NCI-H2107 (cell line): ENCODE measurements at regions not wholly inside any gene's neighbourhood (a gene's known extent, or its start where the extent isn't known, plus 50 kb on each side); places are given as distances from the start of the nearest gene placed in this dataset.

ENCODE experiments used
- DNase-seq: peaks from one replicate; lab custom pipeline; 2025; lab: John Stamatoyannopoulos, UW

GRCh38 chr13:30845297-30846214, 60.5 kb upstream of the MEDAG start:
- DNase-seq: no peak

GRCh38 chr13:30846311-30846710, 59.8 kb upstream of the MEDAG start:
- no peak for DNase-seq

DNA sequence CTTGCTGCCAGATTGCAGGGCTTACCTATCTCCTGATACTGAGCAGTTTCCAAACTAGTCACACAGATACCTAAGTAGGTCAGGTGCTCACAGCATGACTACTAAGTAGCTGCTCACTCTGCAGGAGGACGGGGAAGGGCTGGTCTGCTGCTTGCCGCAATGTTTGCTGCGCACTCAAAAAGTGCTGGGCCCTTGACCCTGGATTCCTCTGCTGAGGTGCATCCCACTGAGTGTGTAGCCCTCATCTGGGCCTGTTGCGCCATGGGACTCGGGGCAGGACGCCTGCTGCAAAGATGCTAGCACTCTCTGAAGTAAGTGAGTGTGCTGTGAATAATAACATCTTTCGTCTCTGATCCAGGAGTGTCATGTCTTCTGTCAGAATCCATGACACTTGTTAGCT, 59.2 kb upstream of the MEDAG start:
- no peak for DNase-seq

DNA sequence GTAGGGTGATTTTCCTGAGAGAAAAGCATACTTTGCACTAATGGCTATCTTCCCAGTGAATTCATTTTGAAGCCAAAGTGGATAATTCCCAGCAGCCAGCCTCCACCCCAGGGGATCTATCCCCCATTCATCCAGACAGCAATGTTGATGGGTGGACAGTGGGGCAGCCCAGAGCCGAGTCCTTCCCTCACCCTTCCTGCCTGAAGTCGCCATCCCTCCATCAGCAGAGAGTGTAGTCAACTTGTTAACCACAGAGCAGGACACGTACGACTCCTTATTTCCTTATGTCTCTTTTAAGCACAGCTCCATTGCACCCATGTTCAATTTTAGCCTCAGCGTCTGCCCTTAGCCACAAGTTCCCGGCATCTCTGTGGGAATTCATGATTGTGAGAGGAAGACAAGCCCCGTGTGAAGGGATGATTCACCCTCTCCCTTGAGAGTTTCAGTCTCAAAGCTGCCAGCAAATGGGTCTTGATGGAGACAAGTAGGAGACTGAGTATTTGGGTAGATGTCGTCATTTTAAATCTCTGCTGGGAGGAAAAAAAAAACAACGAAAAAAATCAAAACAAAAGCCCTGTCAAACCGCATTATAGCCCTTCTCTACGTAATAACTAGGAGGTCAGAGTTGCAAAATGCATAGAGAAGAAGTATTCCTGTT, 58.3 kb upstream of the MEDAG start:
- DNase-seq: no peak

DNA sequence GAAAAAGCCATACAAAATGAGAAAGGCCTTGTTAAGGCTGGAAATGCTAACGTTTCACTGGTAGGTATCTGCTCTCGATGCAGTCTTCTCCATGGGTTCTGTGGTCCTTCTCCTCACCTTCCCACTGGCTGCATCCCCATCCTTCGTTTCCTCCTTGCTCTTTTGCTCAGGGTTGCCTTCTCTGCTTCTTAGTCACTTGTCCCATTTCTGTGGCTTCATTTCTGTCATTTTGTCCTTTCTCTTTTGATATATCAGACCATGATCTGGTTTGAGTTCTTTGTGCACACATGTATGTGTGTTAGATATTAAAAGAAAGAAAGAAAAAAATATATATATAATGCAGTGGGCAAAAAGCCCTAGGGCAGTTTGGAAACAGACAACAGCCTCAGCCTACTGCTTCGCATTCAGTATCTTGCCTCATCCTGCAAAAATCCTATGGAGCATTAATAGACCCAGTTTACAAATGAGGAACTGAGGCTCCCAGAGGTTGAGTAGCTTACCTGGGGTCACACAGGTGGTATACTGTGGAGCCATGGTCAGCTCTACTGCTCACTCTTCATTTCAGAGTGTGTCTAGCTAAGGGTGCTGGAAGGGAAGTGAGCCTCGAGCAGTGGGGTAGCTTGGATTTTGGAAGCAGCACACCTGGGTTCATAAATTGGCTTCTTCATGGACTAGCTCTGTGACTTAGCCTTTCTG, 57.6 kb upstream of the MEDAG start:
- no peak for DNase-seq

GRCh38 chr13:30849611-30850010, 56.5 kb upstream of the MEDAG start:
- no peak for DNase-seq

- DNase-seq: no peak
These were observed 55.7 kb upstream of the MEDAG start for GRCh38 chr13:30850204-30850866.

- DNase-seq: no peak
These were observed 55.2 kb upstream of the MEDAG start for GRCh38 chr13:30850867-30851211.

GRCh38 chr13:30851697-30852096, 54.4 kb upstream of the MEDAG start:
- no peak for DNase-seq

GRCh38 chr13:30855569-30855968, 50.5 kb upstream of the MEDAG start:
- no peak for DNase-seq

DNA sequence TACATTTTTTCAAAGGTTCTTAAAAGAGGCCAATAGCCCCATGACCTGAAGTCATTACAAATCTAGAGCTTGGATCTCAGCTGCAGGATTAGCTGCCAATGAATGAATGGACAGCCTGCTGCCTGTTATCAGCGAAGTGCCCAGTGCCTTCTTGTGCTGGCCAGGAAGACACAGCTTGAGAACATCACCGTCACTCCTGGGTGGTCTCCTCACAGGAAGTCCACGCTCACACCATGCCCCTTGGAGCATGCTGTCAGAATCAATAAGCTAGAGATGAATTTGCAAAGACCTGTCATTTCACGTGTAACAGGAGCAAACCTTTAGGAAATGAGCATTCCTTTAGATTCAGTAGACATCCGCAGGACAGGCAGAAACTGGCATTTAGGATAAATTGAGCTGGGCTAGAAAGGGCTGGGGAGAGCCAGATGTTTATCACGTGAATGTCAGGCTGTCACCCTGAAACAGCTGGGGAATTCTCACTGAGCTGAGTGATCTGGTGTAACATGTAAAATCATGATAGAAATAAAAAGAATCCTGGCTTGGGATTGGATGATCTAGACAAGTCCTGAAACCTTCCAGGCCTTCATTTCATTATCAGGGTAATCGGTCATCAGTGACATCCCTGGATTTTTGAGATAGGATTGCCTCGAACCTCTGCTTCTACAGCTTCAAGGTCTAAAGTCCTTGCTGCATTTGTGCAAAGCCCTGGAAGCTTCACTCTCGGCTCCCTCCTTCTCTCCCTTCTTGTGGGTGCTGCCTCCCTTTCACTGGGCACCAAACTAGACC, 49.9 kb upstream of the MEDAG start:
- no peak for DNase-seq
